K562 (cell line): ENCODE measurements at regions not wholly inside any gene's neighbourhood (a gene's known extent, or its start where the extent isn't known, plus 50 kb on each side); places are given as distances from the start of the nearest gene placed in this dataset.

Source experiments
- ATAC-seq: fragments of 200-7000 bp; cut with Tn5 transposase; 3 replicates; pipeline ENCODE4 v1.9.1; 2020; ENCODE audit warnings: moderate library complexity
- BruUV-seq: library from RNA; stranded (reverse); fragments of 400-500 nt; replicated peaks from 2 replicates; lab custom pipeline; 2021; lab: Mats Ljungman, UMichigan
- CTCF ChIA-PET: fragments of 300-600 bp; formaldehyde crosslinking; extraction: SDS; loops from one replicate; lab custom pipeline; 2021; ENCODE audit warnings: low intra/inter-chr PET ratio; lab: Yijun Ruan, JAX
- POLR2A ChIA-PET: fragments of 300-600, 350-650 bp; sonication (Branson Sonifier 250); formaldehyde crosslinking; extraction: SDS; loops from one replicate; lab custom pipeline; 2021; ENCODE audit warnings: antibody characterized with exemption, inconsistent platforms; lab: Yijun Ruan, JAX
- DNase-seq, 4 experiments: peaks; one replicate each; pipeline versions ENCODE4 v3.0.0 to v3.0.0-alpha.2; 2011 to 2018; ENCODE audit warnings: low spot score in 3 of 4, mixed read lengths in 3 of 4; ENCODE audit errors: extremely low read depth in 1 of 4
- FAIRE-seq: peaks from 2 replicates; lab custom pipeline; 2011; peaks lifted over from hg19 to GRCh38; lab: Jason Lieb, UNC
- H2AFZ ChIP-seq: 2 replicates; pipeline ENCODE4 v1.6.0; 2011; ENCODE audit warnings: low read depth, low read length, control low read depth, inconsistent platforms
- H3K27ac ChIP-seq: fragments of 200-600 bp; 3 replicates; pipeline ENCODE4 v1.8.0; 2011; ENCODE audit warnings: low read depth, mild to moderate bottlenecking, control low read depth, inconsistent platforms, low read length, moderate library complexity, mixed read lengths; ENCODE audit errors: extremely low read depth
- H3K27me3 ChIP-seq, 2 experiments: fragments of 300-600 bp in 1 of 2; 2 replicates in 1 of 2; 3 replicates in 1 of 2; pipeline versions ENCODE4 v1.6.0 to v1.8.0; 2011; ENCODE audit warnings: inconsistent platforms in 2 of 2, low read length in 2 of 2, mild to moderate bottlenecking in 1 of 2, mixed read lengths in 1 of 2, moderate library complexity in 1 of 2; ENCODE audit not compliant: control insufficient read depth in 2 of 2, insufficient read depth in 2 of 2
- H3K36me3 ChIP-seq: fragments of 300-600 bp; 3 replicates; pipeline ENCODE4 v1.8.0; 2011; ENCODE audit warnings: mild to moderate bottlenecking, low read length, inconsistent platforms; ENCODE audit not compliant: control insufficient read depth, insufficient read depth
- H3K4me1 ChIP-seq, 2 experiments: fragments of 200-600 bp in 1 of 2; replicated peaks in 1 of 2; 2 replicates in 1 of 2; 3 replicates in 1 of 2; pipeline versions ENCODE4 v1.5.1 to v1.8.0; 2011; ENCODE audit warnings: inconsistent platforms in 2 of 2, low read length in 2 of 2, mild to moderate bottlenecking in 1 of 2, mixed read lengths in 1 of 2, moderate library complexity in 1 of 2; ENCODE audit not compliant: control insufficient read depth in 2 of 2, insufficient read depth in 2 of 2
- H3K4me2 ChIP-seq: 2 replicates; pipeline ENCODE4 v1.6.1; 2011; ENCODE audit warnings: low read length, control low read depth, inconsistent platforms, mixed read lengths; ENCODE audit not compliant: insufficient read depth
- H3K4me3 ChIP-seq: fragments of 200-600 bp; sonication (generic), shearing (Covaris generic); 2 replicates; pipeline ENCODE4 v1.5.1; 2016; ENCODE audit warnings: control low read depth, inconsistent platforms
- H3K79me2 ChIP-seq: fragments of 200-600 bp; 3 replicates; pipeline ENCODE4 v1.8.0; 2011; ENCODE audit warnings: low read length, inconsistent platforms; ENCODE audit not compliant: control insufficient read depth, insufficient read depth
- H3K9ac ChIP-seq, 2 experiments: 2 replicates each; pipeline versions ENCODE4 v1.6.0 to v1.6.1; 2011; ENCODE audit warnings: low read depth in 2 of 2, low read length in 2 of 2, control low read depth in 1 of 2, inconsistent platforms in 1 of 2, mild to moderate bottlenecking in 1 of 2, mixed read lengths in 1 of 2; ENCODE audit not compliant: insufficient read depth in 1 of 2
- H3K9me1 ChIP-seq: one replicate; pipeline ENCODE4 v1.6.0; 2011; ENCODE audit warnings: inconsistent platforms, mild to moderate bottlenecking, low read length, moderate library complexity; ENCODE audit not compliant: control insufficient read depth, insufficient read depth
- H3K9me3 ChIP-seq: replicated peaks from 2 replicates; pipeline ENCODE4 v1.5.1; 2011; ENCODE audit warnings: low read depth, low read length, inconsistent platforms; ENCODE audit not compliant: control insufficient read depth, insufficient read depth
- H4K20me1 ChIP-seq: replicated peaks from 2 replicates; pipeline ENCODE4 v1.6.1; 2011; ENCODE audit warnings: low read length, inconsistent platforms, mixed read lengths; ENCODE audit not compliant: control insufficient read depth, insufficient read depth
- DNMT1 ChIP-seq: fragments of 450-650 bp; IDR thresholded peaks from 2 replicates; pipeline ENCODE4 v1.6.1; 2016; ENCODE audit warnings: antibody characterized with exemption, mild to moderate bottlenecking
- GATAD2A ChIP-seq: fragments of 450-650 bp; IDR thresholded peaks from 2 replicates; pipeline ENCODE4 v1.6.1; 2017
- HLTF ChIP-seq: fragments of 450-650 bp; IDR thresholded peaks from 2 replicates; pipeline ENCODE4 v1.6.1; 2016
- MED1 ChIP-seq: sonication (generic); formaldehyde crosslinking; IDR thresholded peaks from 2 replicates; pipeline ENCODE4 v1.8.1; 2023; ENCODE audit warnings: missing genetic modification reagents, borderline replicate concordance
- NCOR1 ChIP-seq: fragments of 450-650 bp; IDR thresholded peaks from 2 replicates; pipeline ENCODE4 v1.6.1; 2016; ENCODE audit warnings: mild to moderate bottlenecking, moderate library complexity
- POLR2A ChIP-seq: fragments of 450-650 bp; conservative IDR thresholded peaks from 2 replicates; pipeline ENCODE4 v1.6.1; 2016
- POU5F1 ChIP-seq: fragments of 150-350 bp; IDR thresholded peaks from 2 replicates; pipeline ENCODE4 v1.6.1; 2014; ENCODE audit warnings: borderline replicate concordance, low read length, low read depth, mild to moderate bottlenecking; ENCODE audit not compliant: partially characterized antibody
- RB1 ChIP-seq: fragments of 450-650 bp; IDR thresholded peaks from 2 replicates; pipeline ENCODE4 v1.6.1; 2017; ENCODE audit warnings: low read depth, mild to moderate bottlenecking
- SMARCC2 ChIP-seq: fragments of 450-650 bp; IDR thresholded peaks from 2 replicates; pipeline ENCODE4 v1.6.1; 2017; ENCODE audit warnings: antibody characterized with exemption, moderate library complexity, mild to moderate bottlenecking, low read depth
- TFAM ChIP-seq: fragments of 250-450 bp; sonication (Bioruptor Pico); conservative IDR thresholded peaks from 2 replicates; pipeline ENCODE4 v1.5.0; 2021; ENCODE audit warnings: mild to moderate bottlenecking, moderate library complexity
- ZNF224 ChIP-seq: sonication (generic); formaldehyde crosslinking; IDR thresholded peaks from 2 replicates; pipeline ENCODE4 v1.8.0; 2022; ENCODE audit warnings: mild to moderate bottlenecking, missing genetic modification reagents
- WGBS: fragments of 100-300 bp; shearing (Covaris generic); methylation state at CpG from one replicate; pipeline ENCODE4 v1.1.6; 2016; ENCODE audit warnings: low coverage, mixed read lengths; ENCODE audit not compliant: insufficient coverage; ENCODE audit errors: missing lambda C conversion rate; 5-methylcytosine and 5-hydroxymethylcytosine counted together
- in situ Hi-C: fragments of 300-500 bp; cut with MboI; formaldehyde crosslinking; loops from 4 replicates; pipeline ENCODE4 v1.15.0; 2018; ENCODE audit warnings: inconsistent platforms, mixed read lengths
- intact Hi-C: fragments of 100-400 bp; cut with micrococcal nuclease; formaldehyde crosslinking; loops from 2 replicates; pipeline ENCODE4 v1.14.2; 2022
- TF ChIP-seq, protein P1 (sequence below): sonication (generic); IDR thresholded peaks from 2 replicates; pipeline ENCODE4 v1.6.1; 2016
- TF ChIP-seq, protein P2 (sequence below): fragments of 250-450 bp; sonication (Bioruptor Pico); IDR thresholded peaks from 2 replicates; pipeline ENCODE4 v1.5.0; 2020; ENCODE audit warnings: mild to moderate bottlenecking
- TF ChIP-seq, protein P3 (sequence below): fragments of 250-450 bp; sonication (Bioruptor Pico); IDR thresholded peaks from 2 replicates; pipeline ENCODE4 v1.8.0; 2021; ENCODE audit warnings: moderate library complexity, mild to moderate bottlenecking, inconsistent platforms
- TF ChIP-seq, protein P4 (sequence below), 2 experiments: fragments of 450-650 bp in 1 of 2; sonication (generic) in 1 of 2; formaldehyde crosslinking in 1 of 2; IDR thresholded peaks in 1 of 2; conservative IDR thresholded peaks in 1 of 2; 2 replicates each; pipeline versions ENCODE4 v1.6.1 to v1.8.1; 2016 to 2023; ENCODE audit warnings: mild to moderate bottlenecking in 2 of 2, moderate library complexity in 2 of 2, inconsistent platforms in 1 of 2, missing genetic modification reagents in 1 of 2

DNA sequence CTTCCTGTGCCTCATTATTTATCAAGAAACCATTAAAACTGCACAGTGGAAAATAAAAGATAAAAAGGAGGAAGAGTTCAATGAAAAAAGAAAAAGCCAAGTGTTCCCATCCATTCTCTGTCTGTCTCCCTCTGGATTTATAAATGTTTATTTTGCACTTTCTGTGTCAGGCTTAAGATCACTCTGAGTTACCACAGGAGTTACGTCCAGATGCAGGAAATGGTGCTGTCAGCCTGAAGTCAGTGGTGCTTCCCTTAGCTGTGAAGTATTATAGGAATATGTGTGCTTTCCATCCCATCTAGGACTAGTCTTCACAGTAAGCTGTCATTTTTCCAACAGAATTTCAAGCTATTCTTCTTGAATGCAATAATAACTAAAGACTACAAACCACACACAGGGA is 420.2 kb downstream of the KCTD12 start:
- DNase-seq (no peak), FAIRE-seq (no peak), ATAC-seq (no peak)
- in situ Hi-C loops: no loop called here
- Histone ChIP-seq H2AFZ (no peak overlapping the region), H3K36me3 (no peaks in the 10 kb centered on the region), H3K79me2 (no peaks in the 10 kb centered on the region), H3K9me3 (no peaks in the 10 kb centered on the region), H3K4me1 (no peaks in the 10 kb centered on the region), H3K9ac (no peak overlapping the region), H4K20me1 (no peaks in the 10 kb centered on the region), H3K9me1 (no peaks in the 10 kb centered on the region), H3K27me3 (no peaks in the 10 kb centered on the region), H3K4me3 (no peak overlapping the region), H3K4me2 (no peak overlapping the region), H3K27ac (no peak overlapping the region)
- TF ChIP-seq, protein P1, sequence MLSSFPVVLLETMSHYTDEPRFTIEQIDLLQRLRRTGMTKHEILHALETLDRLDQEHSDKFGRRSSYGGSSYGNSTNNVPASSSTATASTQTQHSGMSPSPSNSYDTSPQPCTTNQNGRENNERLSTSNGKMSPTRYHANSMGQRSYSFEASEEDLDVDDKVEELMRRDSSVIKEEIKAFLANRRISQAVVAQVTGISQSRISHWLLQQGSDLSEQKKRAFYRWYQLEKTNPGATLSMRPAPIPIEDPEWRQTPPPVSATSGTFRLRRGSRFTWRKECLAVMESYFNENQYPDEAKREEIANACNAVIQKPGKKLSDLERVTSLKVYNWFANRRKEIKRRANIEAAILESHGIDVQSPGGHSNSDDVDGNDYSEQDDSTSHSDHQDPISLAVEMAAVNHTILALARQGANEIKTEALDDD: no peak
- TF ChIP-seq, protein P2, sequence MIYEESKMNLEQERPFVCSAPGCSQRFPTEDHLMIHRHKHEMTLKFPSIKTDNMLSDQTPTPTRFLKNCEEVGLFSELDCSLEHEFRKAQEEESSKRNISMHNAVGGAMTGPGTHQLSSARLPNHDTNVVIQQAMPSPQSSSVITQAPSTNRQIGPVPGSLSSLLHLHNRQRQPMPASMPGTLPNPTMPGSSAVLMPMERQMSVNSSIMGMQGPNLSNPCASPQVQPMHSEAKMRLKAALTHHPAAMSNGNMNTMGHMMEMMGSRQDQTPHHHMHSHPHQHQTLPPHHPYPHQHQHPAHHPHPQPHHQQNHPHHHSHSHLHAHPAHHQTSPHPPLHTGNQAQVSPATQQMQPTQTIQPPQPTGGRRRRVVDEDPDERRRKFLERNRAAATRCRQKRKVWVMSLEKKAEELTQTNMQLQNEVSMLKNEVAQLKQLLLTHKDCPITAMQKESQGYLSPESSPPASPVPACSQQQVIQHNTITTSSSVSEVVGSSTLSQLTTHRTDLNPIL: no peak
- TF ChIP-seq, protein P3, sequence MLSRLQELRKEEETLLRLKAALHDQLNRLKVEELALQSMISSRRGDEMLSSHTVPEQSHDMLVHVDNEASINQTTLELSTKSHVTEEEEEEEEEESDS: no peak
- TF ChIP-seq DNMT1: no peak
- no peak for TF ChIP-seq GATAD2A
- TF ChIP-seq RB1: no peak
- TF ChIP-seq ZNF224 (CRISPR knock-in tag): no peak
- no peak for TF ChIP-seq SMARCC2
- TF ChIP-seq POLR2A: no peak
- TF ChIP-seq POU5F1: no peak
- TF ChIP-seq TFAM: no peak
- TF ChIP-seq, protein P4, sequence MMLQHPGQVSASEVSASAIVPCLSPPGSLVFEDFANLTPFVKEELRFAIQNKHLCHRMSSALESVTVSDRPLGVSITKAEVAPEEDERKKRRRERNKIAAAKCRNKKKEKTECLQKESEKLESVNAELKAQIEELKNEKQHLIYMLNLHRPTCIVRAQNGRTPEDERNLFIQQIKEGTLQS (IDR thresholded peaks at IDR 0.05): no peak
- TF ChIP-seq, protein P4 (CRISPR knock-in tag; conservative IDR thresholded peaks at IDR 0.05): no peak
- TF ChIP-seq MED1: no peak
- TF ChIP-seq NCOR1: no peak
- no peak for TF ChIP-seq HLTF
- CTCF ChIA-PET: interaction anchor here (0.6 kb wide), 1 partner anchor 14 kb away, joined by 3 read pairs; no protein-coding TSS in a partner anchor
- POLR2A ChIA-PET: no interaction called here
- intact Hi-C loops: no loop called here
- BruUV-seq: no TSS peak
- WGBS: 0% methylated on average over 1 of the region's 1 CpG
